ENCODE measurements at regions not wholly inside any gene's neighbourhood (a gene's known extent, or its start where the extent isn't known, plus 50 kb on each side); places are given as distances from the start of the nearest gene placed in this dataset.
"Not testable (repeated sequence)": the region's sequence is repeated elsewhere in the genome, so short reads cannot be mapped to it uniquely, and the experiment has no call there.

DNA sequence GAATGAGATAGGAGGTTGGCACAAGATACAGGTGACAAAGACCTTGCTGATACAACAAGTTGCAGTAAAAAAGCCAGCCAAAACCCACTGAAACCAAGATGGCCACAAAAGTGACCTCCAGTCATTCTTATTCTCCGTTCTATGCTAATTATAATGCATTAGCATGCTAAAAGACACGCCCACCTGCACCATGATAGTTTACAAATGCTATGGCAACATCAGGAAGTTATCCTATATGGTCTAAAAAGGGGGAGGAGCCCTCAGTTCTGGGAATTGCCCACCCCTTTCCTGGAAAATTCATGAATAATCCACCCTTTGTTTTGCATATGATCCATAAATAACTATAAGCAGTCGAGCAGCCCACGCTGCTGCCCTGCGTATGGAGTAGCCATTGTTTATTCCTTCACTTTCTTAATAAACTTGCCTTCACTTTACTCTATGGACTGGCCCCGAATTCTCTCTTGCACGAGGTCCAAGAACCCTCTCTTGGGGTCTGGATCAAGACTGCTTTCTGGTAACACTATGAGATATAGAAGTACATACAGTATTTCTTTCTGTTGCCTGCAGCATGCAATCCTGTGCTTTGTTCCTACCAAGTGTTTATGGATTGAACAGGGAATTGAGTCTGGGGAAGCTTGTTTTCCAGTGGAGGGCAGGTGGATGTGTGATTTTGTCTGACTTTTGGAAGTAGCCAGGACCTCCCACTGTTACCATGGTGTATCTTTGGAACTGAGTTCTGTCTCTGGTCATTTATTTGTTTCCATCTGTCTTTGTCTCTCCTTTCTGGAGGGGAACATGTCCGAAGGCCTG, 72.0 kb upstream of the TGM3 start:
- ChIA-PET POLR2A (no interaction called here), CTCF (interaction anchor here (1.2 kb wide), 1 partner anchor 13 kb away, joined by 6 read pairs; no protein-coding TSS in a partner anchor)
- TF ChIP-seq, protein P1, sequence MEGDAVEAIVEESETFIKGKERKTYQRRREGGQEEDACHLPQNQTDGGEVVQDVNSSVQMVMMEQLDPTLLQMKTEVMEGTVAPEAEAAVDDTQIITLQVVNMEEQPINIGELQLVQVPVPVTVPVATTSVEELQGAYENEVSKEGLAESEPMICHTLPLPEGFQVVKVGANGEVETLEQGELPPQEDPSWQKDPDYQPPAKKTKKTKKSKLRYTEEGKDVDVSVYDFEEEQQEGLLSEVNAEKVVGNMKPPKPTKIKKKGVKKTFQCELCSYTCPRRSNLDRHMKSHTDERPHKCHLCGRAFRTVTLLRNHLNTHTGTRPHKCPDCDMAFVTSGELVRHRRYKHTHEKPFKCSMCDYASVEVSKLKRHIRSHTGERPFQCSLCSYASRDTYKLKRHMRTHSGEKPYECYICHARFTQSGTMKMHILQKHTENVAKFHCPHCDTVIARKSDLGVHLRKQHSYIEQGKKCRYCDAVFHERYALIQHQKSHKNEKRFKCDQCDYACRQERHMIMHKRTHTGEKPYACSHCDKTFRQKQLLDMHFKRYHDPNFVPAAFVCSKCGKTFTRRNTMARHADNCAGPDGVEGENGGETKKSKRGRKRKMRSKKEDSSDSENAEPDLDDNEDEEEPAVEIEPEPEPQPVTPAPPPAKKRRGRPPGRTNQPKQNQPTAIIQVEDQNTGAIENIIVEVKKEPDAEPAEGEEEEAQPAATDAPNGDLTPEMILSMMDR (IDR thresholded peaks at IDR 0.05; ENCODE audit: control extremely low read depth, extremely low read depth, low read depth, missing control alignments): no peak
- DNase-seq (ENCODE audit: extremely low spot score): no peak

DNA sequence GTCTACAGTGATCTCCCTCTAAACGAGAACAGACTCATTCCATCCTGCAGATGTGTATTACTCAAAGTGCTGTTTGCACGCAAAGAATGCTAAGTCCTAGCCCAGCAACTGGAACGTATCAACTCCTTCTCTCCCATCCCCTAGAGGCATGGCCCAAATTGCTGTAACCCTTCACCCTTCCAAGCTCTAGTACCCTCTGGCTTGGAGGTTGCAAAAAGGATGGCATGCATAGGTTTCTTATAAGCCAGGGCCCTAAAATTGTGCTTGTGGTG, 71.5 kb upstream of the TGM3 start:
- TF ChIP-seq, protein P1 (IDR thresholded peaks at IDR 0.05; ENCODE audit: control extremely low read depth, extremely low read depth, low read depth, missing control alignments): no peak
- DNase-seq (ENCODE audit: extremely low spot score): no peak
- CTCF ChIA-PET: interaction anchor here (1.2 kb wide), 1 partner anchor 12 kb away, joined by 6 read pairs; no protein-coding TSS in a partner anchor
- POLR2A ChIA-PET: no interaction called here

DNA sequence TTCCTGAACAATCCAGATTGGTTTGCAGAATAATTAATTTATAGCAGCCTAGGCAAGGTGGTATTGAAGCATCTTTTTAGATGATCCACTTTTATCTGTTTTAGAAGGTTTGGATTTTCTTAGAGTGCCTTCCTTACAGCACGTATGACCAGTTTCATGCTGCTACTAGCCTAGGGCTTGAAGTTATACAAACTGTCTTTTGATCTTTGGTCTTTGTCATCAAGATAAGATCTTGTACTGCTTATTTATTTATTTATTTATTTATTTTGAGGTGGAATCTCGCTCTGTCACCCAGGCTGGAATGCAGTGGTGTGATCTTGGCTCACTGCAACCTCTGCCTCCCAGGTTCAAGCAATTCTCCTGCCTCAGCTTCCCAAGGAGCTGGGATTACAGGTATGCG, 68.5 kb upstream of the TGM3 start:
- POLR2A ChIA-PET: not testable (repeated sequence)
- CTCF ChIA-PET: interaction anchor here (1.1 to 2.7 kb wide), 2 partner anchors 9 to 20 kb away, joined by 4 to 8 read pairs; no protein-coding TSS in a partner anchor

DNA sequence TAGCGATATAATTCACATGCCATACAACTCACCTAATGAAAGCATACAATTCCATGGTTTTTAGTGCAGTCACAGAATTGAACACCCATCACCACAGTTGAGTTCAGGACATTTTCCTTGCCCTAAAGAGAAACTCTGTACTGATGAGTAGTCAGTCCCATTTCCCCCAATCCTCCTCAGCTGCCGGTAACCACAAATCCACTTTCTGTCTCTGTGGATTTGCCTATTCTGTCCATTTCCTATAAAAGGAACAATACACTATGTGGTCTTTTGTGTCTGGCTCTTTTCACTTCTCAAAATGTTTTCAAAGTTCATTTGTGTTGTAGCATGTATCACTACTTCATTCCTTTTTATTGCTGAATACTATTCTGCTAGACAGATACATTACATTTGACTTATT, 67.9 kb upstream of the TGM3 start:
- TF ChIP-seq, protein P1 (IDR thresholded peaks at IDR 0.05; ENCODE audit: control extremely low read depth, extremely low read depth, low read depth, missing control alignments): no peak
- DNase-seq (ENCODE audit: extremely low spot score): no peak
- CTCF ChIA-PET: interaction anchor here (1.1 to 2.7 kb wide), 2 partner anchors 8 to 20 kb away, joined by 4 to 8 read pairs; no protein-coding TSS in a partner anchor
- POLR2A ChIA-PET: no interaction called here

More for the DNA sequence above, 68.5 kb upstream of the TGM3 start:
- not testable (repeated sequence) for DNase-seq (ENCODE audit: extremely low spot score)

DNA sequence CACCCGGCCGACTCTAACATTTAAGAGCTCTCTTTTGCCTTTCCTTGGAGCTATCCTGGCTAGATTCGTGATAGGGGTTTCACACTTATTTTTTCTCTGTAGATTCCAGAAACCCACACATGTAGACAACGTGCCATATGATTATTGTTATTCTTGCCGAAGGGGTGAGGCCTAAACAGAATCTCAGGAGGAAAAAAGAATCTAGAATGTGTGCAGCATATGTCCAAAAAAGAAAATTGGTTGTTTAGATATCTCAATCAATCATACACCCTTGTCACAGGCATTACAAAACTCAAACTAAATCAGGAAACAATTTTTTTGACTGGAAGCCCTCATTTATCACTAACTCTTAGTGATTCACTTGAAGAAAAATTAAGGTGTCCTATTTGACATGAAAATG, 66.9 kb upstream of the TGM3 start:
- TF ChIP-seq, protein P1 (IDR thresholded peaks at IDR 0.05; ENCODE audit: control extremely low read depth, extremely low read depth, low read depth, missing control alignments): no peak
- no peak for DNase-seq (ENCODE audit: extremely low spot score)
- ChIA-PET POLR2A (no interaction called here), CTCF (interaction anchor here (2.5 kb wide), 1 partner anchor 21 kb away, joined by 5 read pairs; no protein-coding TSS in a partner anchor)

DNA sequence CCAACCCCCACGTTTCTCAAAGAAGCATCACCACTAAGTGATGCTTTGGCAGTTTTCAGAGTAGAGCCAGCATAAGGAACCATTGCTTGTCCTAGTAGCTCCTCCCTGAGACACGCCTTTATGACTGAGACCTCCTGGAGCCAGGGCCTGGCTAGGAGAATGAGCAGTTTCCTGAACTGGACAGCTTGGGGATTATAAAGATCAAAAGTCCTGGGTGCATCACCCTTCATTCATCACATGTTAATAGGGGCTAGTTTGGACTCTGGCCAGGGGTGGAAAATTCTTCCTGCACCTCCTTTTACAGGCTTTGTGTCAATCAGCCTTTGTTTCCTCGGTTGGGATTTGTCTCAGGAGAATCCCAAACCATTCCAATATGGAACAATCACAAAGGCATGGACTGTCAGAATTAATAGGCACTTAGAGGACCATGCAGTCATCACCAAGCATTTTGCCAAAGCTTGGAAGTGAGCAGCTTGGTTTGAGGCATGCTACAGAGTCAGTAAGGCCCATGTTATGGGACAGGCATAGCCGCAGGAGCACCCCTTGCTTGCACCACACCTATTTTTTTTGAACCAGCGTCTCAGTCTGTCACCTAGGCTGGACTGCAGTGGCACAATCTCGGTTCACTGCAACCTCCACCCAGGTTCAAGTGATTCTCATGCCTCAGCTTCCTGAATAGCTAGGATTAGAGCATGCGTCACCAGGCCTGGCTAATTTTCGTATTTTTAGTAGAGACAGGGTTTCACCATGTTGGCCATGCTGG, 64.9 kb upstream of the TGM3 start:
- ChIA-PET POLR2A (no interaction called here), CTCF (interaction anchor here (1.3 to 2.5 kb wide), 2 partner anchors 9 to 23 kb away, joined by 5 read pairs; no protein-coding TSS in a partner anchor)
- DNase-seq (ENCODE audit: extremely low spot score): no peak
- TF ChIP-seq, protein P1 (IDR thresholded peaks at IDR 0.05; ENCODE audit: control extremely low read depth, extremely low read depth, low read depth, missing control alignments): no peak

DNA sequence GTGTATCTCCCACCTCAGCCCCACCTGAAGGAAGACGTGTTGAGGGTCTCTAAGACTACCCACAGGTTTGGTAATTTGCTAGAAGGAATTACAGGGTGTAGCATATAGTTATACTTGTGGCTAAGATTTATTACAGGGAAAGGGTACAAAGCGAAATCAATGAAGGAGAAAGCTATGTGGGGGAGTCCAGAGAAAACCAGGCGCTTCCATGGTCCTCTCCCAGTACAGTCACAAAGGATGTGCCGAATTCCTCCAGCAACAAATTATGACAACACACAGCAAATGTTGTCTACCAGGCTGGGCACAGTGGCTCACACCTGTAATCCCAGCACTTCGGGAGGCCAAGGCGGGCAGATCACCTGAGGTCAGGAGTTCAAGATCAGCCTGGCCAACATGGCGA, 64.1 kb upstream of the TGM3 start:
- CTCF ChIA-PET: no interaction called here
- TF ChIP-seq, protein P1 (IDR thresholded peaks at IDR 0.05; ENCODE audit: control extremely low read depth, extremely low read depth, low read depth, missing control alignments): no peak
- no peak for DNase-seq (ENCODE audit: extremely low spot score)
- POLR2A ChIA-PET: no interaction called here
